ENCODE measurements at regions not wholly inside any gene's neighbourhood (a gene's known extent, or its start where the extent isn't known, plus 50 kb on each side); places are given as distances from the start of the nearest gene placed in this dataset.

GRCh38 chr3:1587426-1587825, 494.6 kb downstream of the CNTN6 start:
- no peak overlapping the region for H3K4me3 ChIP-seq
- H3K27ac ChIP-seq, result no peak overlapping the region
- TF ChIP-seq CTCF (IDR thresholded peaks at IDR 0.05) (no peak), POLR2AphosphoS5 (IDR thresholded peaks at IDR 0.05) (no peak), EP300 (IDR thresholded peaks at IDR 0.05) (no peak), POLR2A (IDR thresholded peaks at IDR 0.05) (no peak)
- 67% methylated on average over 1 of the region's 1 CpG; no CpG with 5 or more reads in 1 of the 2 donors for WGBS, 2 donors (ENCODE audit: low coverage in 1 of 2)
- ATAC-seq, result no peak
- peaks cover 0 to 34% (median 0%) of the 10 kb centered on the region in 3 donors for H3K9me3 ChIP-seq
- no peaks in the 10 kb centered on the region for H3K36me3 ChIP-seq
- H3K27me3 ChIP-seq, result no peaks in the 10 kb centered on the region
- H3K4me1 ChIP-seq, result no peaks in the 10 kb centered on the region

GRCh38 chr3:1591327-1592028, 498.7 kb downstream of the CNTN6 start:
- no peaks in the 10 kb centered on the region for H3K36me3 ChIP-seq
- no peak overlapping the region for H3K4me3 ChIP-seq
- no peak for TF ChIP-seq POLR2A (IDR thresholded peaks at IDR 0.05)
- H3K4me1 ChIP-seq, result no peaks in the 10 kb centered on the region
- H3K27ac ChIP-seq, result no peak overlapping the region
- no peaks in the 10 kb centered on the region for H3K27me3 ChIP-seq
- 63 to 66% methylated on average over 4 of the region's 4 CpGs for WGBS, 2 donors (ENCODE audit: low coverage in 1 of 2)
- no peak for ATAC-seq
- H3K9me3 ChIP-seq, result peaks cover 0 to 34% (median 0%) of the 10 kb centered on the region in 3 donors

GRCh38 chr3:1594940-1595339, 502.1 kb downstream of the CNTN6 start:
- ATAC-seq, result no peak
- Histone ChIP-seq H3K4me3 (no peak overlapping the region), H3K27ac (no peak overlapping the region), H3K36me3 (no peaks in the 10 kb centered on the region), H3K9me3 (peaks cover 0 to 12% (median 0%) of the 10 kb centered on the region in 3 donors), H3K27me3 (no peaks in the 10 kb centered on the region), H3K4me1 (no peaks in the 10 kb centered on the region)
- TF ChIP-seq EP300 (IDR thresholded peaks at IDR 0.05) (no peak), POLR2A (IDR thresholded peaks at IDR 0.05) (no peak), CTCF (IDR thresholded peaks at IDR 0.05) (no peak), POLR2AphosphoS5 (IDR thresholded peaks at IDR 0.05) (no peak)

GRCh38 chr3:1600206-1600605, 498.5 kb upstream of the CNTN4 start:
- H3K9me3 ChIP-seq, result no peaks in the 10 kb centered on the region
- H3K36me3 ChIP-seq, result no peaks in the 10 kb centered on the region
- TF ChIP-seq POLR2A (IDR thresholded peaks at IDR 0.05), result no peak
- no peaks in the 10 kb centered on the region for H3K4me1 ChIP-seq
- H3K27me3 ChIP-seq, result no peaks in the 10 kb centered on the region
- H3K27ac ChIP-seq, result no peak overlapping the region
- ATAC-seq, result no peak
- no peak overlapping the region for H3K4me3 ChIP-seq
- WGBS, 2 donors (ENCODE audit: low coverage in 1 of 2), result 67% methylated on average over 1 of the region's 8 CpGs; no CpG with 5 or more reads in 1 of the 2 donors

GRCh38 chr3:1600700-1601418, 497.8 kb upstream of the CNTN4 start:
- no peak overlapping the region for H3K4me3 ChIP-seq
- 71 to 80% methylated on average over 4 to 6 of the region's 22 CpGs for WGBS, 2 donors (ENCODE audit: low coverage in 1 of 2)
- ATAC-seq, result no peak
- no peaks in the 10 kb centered on the region for H3K27me3 ChIP-seq
- H3K4me1 ChIP-seq, result no peaks in the 10 kb centered on the region
- no peak for TF ChIP-seq CTCF (IDR thresholded peaks at IDR 0.05)
- TF ChIP-seq POLR2AphosphoS5 (IDR thresholded peaks at IDR 0.05), result no peak
- TF ChIP-seq POLR2A (IDR thresholded peaks at IDR 0.05), result no peak
- no peak for TF ChIP-seq EP300 (IDR thresholded peaks at IDR 0.05)
- H3K27ac ChIP-seq, result no peak overlapping the region
- H3K9me3 ChIP-seq, result no peaks in the 10 kb centered on the region
- H3K36me3 ChIP-seq, result no peaks in the 10 kb centered on the region

GRCh38 chr3:1609416-1609815, 489.2 kb upstream of the CNTN4 start:
- Histone ChIP-seq H3K27me3 (no peaks in the 10 kb centered on the region), H3K4me3 (no peak overlapping the region), H3K27ac (no peak overlapping the region), H3K36me3 (no peaks in the 10 kb centered on the region), H3K4me1 (no peaks in the 10 kb centered on the region), H3K9me3 (no peaks in the 10 kb centered on the region)
- no peak for ATAC-seq
- WGBS, 2 donors (ENCODE audit: low coverage in 1 of 2), result 43% methylated on average over 1 of the region's 1 CpG; no CpG with 5 or more reads in 1 of the 2 donors
- TF ChIP-seq POLR2AphosphoS5 (IDR thresholded peaks at IDR 0.05), result no peak
- no peak for TF ChIP-seq POLR2A (IDR thresholded peaks at IDR 0.05)
- TF ChIP-seq CTCF (IDR thresholded peaks at IDR 0.05), result no peak
- no peak for TF ChIP-seq EP300 (IDR thresholded peaks at IDR 0.05)

All from gastroesophageal sphincter (tissue), 4 donors.